ENCODE measurements at regions not wholly inside any gene's neighbourhood (a gene's known extent, or its start where the extent isn't known, plus 50 kb on each side); places are given as distances from the start of the nearest gene placed in this dataset.

- TF ChIP-seq CTCF (IDR thresholded peaks at IDR 0.05) (no peak), POLR2A (IDR thresholded peaks at IDR 0.05) (no peak)
Observed at GRCh38 chr16:17753434-17753833, 282.7 kb upstream of the XYLT1 start.
